HepG2 (cell line): ENCODE measurements at regions not wholly inside any gene's neighbourhood (a gene's known extent, or its start where the extent isn't known, plus 50 kb on each side); places are given as distances from the start of the nearest gene placed in this dataset.
A peak's percentile ranks its signal among the peaks of the same experiment; 100 is the strongest.

Source experiments
- ATAC-seq: fragments of 200-7000 bp; cut with Tn5 transposase; 3 replicates; pipeline ENCODE4 v1.9.1; 2020; ENCODE audit warnings: mild to moderate bottlenecking, moderate library complexity
- BruUV-seq: library from RNA; stranded (reverse); fragments of 400-500 nt; replicated peaks from 2 replicates; lab custom pipeline; 2021; lab: Mats Ljungman, UMichigan
- CTCF ChIA-PET: fragments of 300-600 bp; formaldehyde crosslinking; extraction: SDS; loops from one replicate; lab custom pipeline; 2021; ENCODE audit warnings: low total read pairs, inconsistent platforms, low intra/inter-chr PET ratio; lab: Yijun Ruan, JAX
- POLR2A ChIA-PET: fragments of 350-600 bp; sonication (Branson Sonifier 250); formaldehyde crosslinking; loops from one replicate; lab custom pipeline; 2020; ENCODE audit warnings: antibody characterized with exemption, inconsistent platforms; lab: Yijun Ruan, JAX
- DNase-seq: peaks from one replicate; pipeline ENCODE4 v3.0.0-alpha.2; 2015; ENCODE audit warnings: low spot score
- FAIRE-seq: peaks from 3 replicates; lab custom pipeline; 2011; peaks lifted over from hg19 to GRCh38; lab: Jason Lieb, UNC
- H2AFZ ChIP-seq: one replicate; pipeline ENCODE4 v1.6.1; 2011; ENCODE audit warnings: low read length, inconsistent platforms
- H3K27ac ChIP-seq: fragments of 300-600 bp; 3 replicates; pipeline ENCODE4 v1.8.0; 2011; ENCODE audit warnings: mixed run types, mild to moderate bottlenecking, mixed read lengths, low read length, inconsistent platforms; ENCODE audit not compliant: insufficient read depth; ENCODE audit errors: extremely low read length
- H3K27me3 ChIP-seq, 2 experiments: fragments of 200-600 bp in 1 of 2; 2 replicates in 1 of 2; 3 replicates in 1 of 2; pipeline versions ENCODE4 v1.6.0 to v1.8.0; 2011; ENCODE audit warnings: low read length in 2 of 2, mild to moderate bottlenecking in 2 of 2, moderate library complexity in 2 of 2, inconsistent platforms in 1 of 2; ENCODE audit not compliant: insufficient read depth in 2 of 2, control insufficient read depth in 1 of 2
- H3K36me3 ChIP-seq, 2 experiments: fragments of 200-600 bp in 1 of 2; replicated peaks in 1 of 2; 2 replicates in 1 of 2; 3 replicates in 1 of 2; pipeline versions ENCODE4 v1.5.1 to v1.8.0; 2011; ENCODE audit warnings: low read length in 2 of 2, inconsistent platforms in 1 of 2; ENCODE audit not compliant: insufficient read depth in 2 of 2, control insufficient read depth in 1 of 2
- H3K4me1 ChIP-seq: 2 replicates; pipeline ENCODE4 v1.5.1; 2012; ENCODE audit warnings: low read length, inconsistent platforms; ENCODE audit not compliant: insufficient read depth
- H3K4me2 ChIP-seq: 2 replicates; pipeline ENCODE4 v1.6.0; 2011; ENCODE audit warnings: low read depth, low read length, inconsistent platforms
- H3K4me3 ChIP-seq, 3 experiments: fragments of 200-600 bp in 1 of 3; sonication (generic), shearing (Covaris generic) in 1 of 3; replicated peaks in 1 of 3; 2 replicates each; pipeline ENCODE4 v1.5.1; 2011 to 2016; ENCODE audit warnings: low read length in 3 of 3, inconsistent platforms in 2 of 3, low read depth in 2 of 3, mild to moderate bottlenecking in 2 of 3, control low read depth in 1 of 3, mixed read lengths in 1 of 3; ENCODE audit not compliant: insufficient read depth in 1 of 3
- H3K79me2 ChIP-seq: one replicate; pipeline ENCODE4 v1.6.1; 2011; ENCODE audit warnings: low read length, inconsistent platforms; ENCODE audit not compliant: insufficient read depth
- H3K9ac ChIP-seq: 2 replicates; pipeline ENCODE4 v1.6.0; 2011; ENCODE audit warnings: mild to moderate bottlenecking, low read depth, low read length, inconsistent platforms; ENCODE audit not compliant: insufficient read depth
- H3K9me3 ChIP-seq: 2 replicates; pipeline ENCODE4 v1.5.1; 2012; ENCODE audit warnings: mild to moderate bottlenecking, low read length
- H4K20me1 ChIP-seq: 2 replicates; pipeline ENCODE4 v1.6.0; 2011; ENCODE audit warnings: inconsistent platforms, mild to moderate bottlenecking, low read length, moderate library complexity; ENCODE audit not compliant: insufficient read depth
- CENPT ChIP-seq: sonication (generic); formaldehyde crosslinking; IDR thresholded peaks from 2 replicates; pipeline ENCODE4 v1.8.0; 2022; ENCODE audit warnings: low read depth, mild to moderate bottlenecking, moderate library complexity, missing genetic modification reagents
- ELF3 ChIP-seq: IDR thresholded peaks from 2 replicates; pipeline ENCODE4 v1.6.1; 2016; ENCODE audit warnings: missing genetic modification reagents, missing compliant biosample characterization
- MAFF ChIP-seq: IDR thresholded peaks from 2 replicates; pipeline ENCODE4 v1.6.1; 2011; ENCODE audit warnings: low read depth, low read length, improper control_type of control experiment
- MAFK ChIP-seq, 2 experiments: IDR thresholded peaks in 1 of 2; conservative IDR thresholded peaks in 1 of 2; 2 replicates each; pipeline ENCODE4 v1.6.1; 2011; ENCODE audit warnings: improper control_type of control experiment in 2 of 2, low read length in 2 of 2
- NR1H2 ChIP-seq: sonication (generic); formaldehyde crosslinking; IDR thresholded peaks from 2 replicates; pipeline ENCODE4 v1.8.1; 2022; ENCODE audit warnings: low read depth, missing genetic modification reagents, borderline replicate concordance
- RBFOX2 ChIP-seq: fragments of 200-400 bp; formaldehyde crosslinking; IDR thresholded peaks from 2 replicates; pipeline ENCODE4 v1.6.1; 2017; ENCODE audit warnings: low read depth, mild to moderate bottlenecking, low read length
- ZBTB8A ChIP-seq: sonication (generic); formaldehyde crosslinking; IDR thresholded peaks from 2 replicates; pipeline ENCODE4 v1.4.0; 2020; ENCODE audit warnings: mild to moderate bottlenecking, low read depth, missing genetic modification reagents, borderline replicate concordance
- ZNF7 ChIP-seq: IDR thresholded peaks from 2 replicates; pipeline ENCODE4 v1.6.1; 2016; ENCODE audit warnings: missing biosample characterization, missing genetic modification reagents
- ZNF761 ChIP-seq: sonication (generic); formaldehyde crosslinking; conservative IDR thresholded peaks from 2 replicates; pipeline ENCODE4 v1.4.0; 2020; ENCODE audit warnings: mild to moderate bottlenecking, missing genetic modification reagents
- WGBS: methylation state at CpG from one replicate; pipeline ENCODE4 v1.1.6; 2017; ENCODE audit warnings: low lambda C conversion rate; 5-methylcytosine and 5-hydroxymethylcytosine counted together
- in situ Hi-C: cut with HindIII; loops from 2 replicates; pipeline ENCODE4 v1.10.0; 2017; ENCODE audit warnings: low pct_unique_long_range_greater_than_20kb; ENCODE audit not compliant: extremely low pct_ligation_motif_present
- intact Hi-C: fragments of 100-400 bp; cut with micrococcal nuclease; formaldehyde crosslinking; loops from one replicate; pipeline ENCODE4 v1.10.0; 2022; ENCODE audit not compliant: unreplicated experiment
- TF ChIP-seq, protein P1 (sequence below): sonication (generic); formaldehyde crosslinking; conservative IDR thresholded peaks from 2 replicates; pipeline ENCODE4 v1.8.0; 2022; ENCODE audit warnings: missing genetic modification reagents
- TF ChIP-seq, protein P2 (sequence below): sonication (generic); formaldehyde crosslinking; conservative IDR thresholded peaks from 2 replicates; pipeline ENCODE4 v1.4.0; 2020; ENCODE audit warnings: missing genetic modification reagents
- TF ChIP-seq, protein P3 (sequence below): sonication (generic); formaldehyde crosslinking; conservative IDR thresholded peaks from 2 replicates; pipeline ENCODE4 v1.8.0; 2022; ENCODE audit warnings: low read depth, missing genetic modification reagents

DNA sequence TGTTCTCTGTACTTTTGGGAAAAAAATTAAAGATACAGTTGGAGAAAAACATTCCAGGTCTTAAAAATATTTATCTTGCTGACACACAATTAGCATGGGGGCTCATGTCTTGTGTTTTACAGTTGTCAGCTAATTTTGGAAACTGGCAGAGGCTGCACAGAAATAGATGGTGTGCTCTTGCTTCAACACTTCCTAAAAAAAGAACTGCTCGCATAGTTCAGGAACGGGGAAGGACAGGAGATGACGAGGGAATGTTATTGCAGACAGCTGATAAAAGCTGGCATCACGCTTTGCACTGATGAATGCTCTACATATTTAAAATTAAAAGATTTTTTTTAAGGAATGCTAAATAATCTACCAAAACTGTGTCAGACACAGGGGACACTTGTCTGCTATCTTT, 103.5 kb upstream of the CELF2 start:
- Histone ChIP-seq H4K20me1 (no peaks in the 10 kb centered on the region), H3K79me2 (no peaks in the 10 kb centered on the region), H3K4me2 (no peak overlapping the region), H3K36me3 (no peaks in the 10 kb centered on the region), H3K9me3 (no peaks in the 10 kb centered on the region), H3K9ac (no peak overlapping the region), H3K27ac (no peak overlapping the region), H3K4me3 (no peak overlapping the region), H2AFZ (no peak overlapping the region), H3K27me3 (no peaks in the 10 kb centered on the region; a peak in 1 of 5 replicates), H3K4me1 (no peaks in the 10 kb centered on the region)
- in situ Hi-C loops: no loop called here
- POLR2A ChIA-PET: no interaction called here
- CTCF ChIA-PET: no interaction called here
- whole genome bisulfite sequencing: 34% methylated on average over 4 of the region's 4 CpGs
- TF ChIP-seq ZBTB8A (CRISPR knock-in tag) (no peak), ELF3 (CRISPR knock-in tag) (no peak), MAFK (conservative IDR thresholded peaks at IDR 0.05 in 1 of 2, IDR thresholded peaks at IDR 0.05 in 1 of 2; ENCODE audit: low read length in 2 of 2) (peak in 1 of 2 experiments; percentile 52; a peak in 2 of 4 replicates), MAFF (0 out of 2 replicates have a peak, but pooled peaks have one; percentile 37), NR1H2 (CRISPR knock-in tag) (no peak), ZNF7 (no peak), RBFOX2 (no peak)
- TF ChIP-seq, protein P1, sequence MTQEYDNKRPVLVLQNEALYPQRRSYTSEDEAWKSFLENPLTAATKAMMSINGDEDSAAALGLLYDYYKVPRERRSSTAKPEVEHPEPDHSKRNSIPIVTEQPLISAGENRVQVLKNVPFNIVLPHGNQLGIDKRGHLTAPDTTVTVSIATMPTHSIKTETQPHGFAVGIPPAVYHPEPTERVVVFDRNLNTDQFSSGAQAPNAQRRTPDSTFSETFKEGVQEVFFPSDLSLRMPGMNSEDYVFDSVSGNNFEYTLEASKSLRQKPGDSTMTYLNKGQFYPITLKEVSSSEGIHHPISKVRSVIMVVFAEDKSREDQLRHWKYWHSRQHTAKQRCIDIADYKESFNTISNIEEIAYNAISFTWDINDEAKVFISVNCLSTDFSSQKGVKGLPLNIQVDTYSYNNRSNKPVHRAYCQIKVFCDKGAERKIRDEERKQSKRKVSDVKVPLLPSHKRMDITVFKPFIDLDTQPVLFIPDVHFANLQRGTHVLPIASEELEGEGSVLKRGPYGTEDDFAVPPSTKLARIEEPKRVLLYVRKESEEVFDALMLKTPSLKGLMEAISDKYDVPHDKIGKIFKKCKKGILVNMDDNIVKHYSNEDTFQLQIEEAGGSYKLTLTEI (CRISPR knock-in tag): no peak
- ATAC-seq (no peak), FAIRE-seq (no peak), DNase-seq (no peak)
- no TSS peak for BruUV-seq
- intact Hi-C loops: no loop called here

DNA sequence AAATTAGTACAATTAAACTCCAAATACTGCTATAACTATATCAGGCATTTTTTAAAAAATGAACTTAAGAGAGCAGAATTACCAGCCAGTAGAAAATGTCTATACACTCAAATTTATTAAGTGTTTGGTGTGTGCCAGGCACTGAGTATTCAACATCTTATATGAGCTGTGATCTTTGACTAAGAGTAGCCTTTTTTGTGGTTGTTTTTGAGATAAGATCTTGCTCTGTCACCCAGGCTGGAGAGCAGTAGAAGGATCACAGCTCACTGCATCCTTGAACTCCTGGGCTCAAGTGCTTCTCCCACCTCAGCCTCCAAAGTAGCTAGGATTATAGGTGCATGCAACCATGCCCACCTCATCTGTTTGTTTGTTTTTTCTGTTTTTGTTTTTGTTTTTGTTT, 102.5 kb upstream of the CELF2 start:
- ChIA-PET CTCF (no interaction called here), POLR2A (no interaction called here)
- ATAC-seq (no peak), DNase-seq (no peak), FAIRE-seq (no peak)
- Histone ChIP-seq H4K20me1 (no peaks in the 10 kb centered on the region), H3K27me3 (no peaks in the 10 kb centered on the region; a peak in 1 of 5 replicates), H3K4me1 (no peaks in the 10 kb centered on the region), H3K27ac (no peak overlapping the region), H3K4me3 (no peak overlapping the region), H3K36me3 (no peaks in the 10 kb centered on the region), H3K4me2 (no peak overlapping the region), H3K9me3 (no peaks in the 10 kb centered on the region), H3K79me2 (no peaks in the 10 kb centered on the region), H2AFZ (no peak overlapping the region), H3K9ac (no peak overlapping the region)
- in situ Hi-C loops: no loop called here
- intact Hi-C loops: no loop called here
- no TSS peak for BruUV-seq
- TF ChIP-seq CENPT (no peak), ZNF761 (CRISPR knock-in tag) (no peak)
- TF ChIP-seq, protein P2, sequence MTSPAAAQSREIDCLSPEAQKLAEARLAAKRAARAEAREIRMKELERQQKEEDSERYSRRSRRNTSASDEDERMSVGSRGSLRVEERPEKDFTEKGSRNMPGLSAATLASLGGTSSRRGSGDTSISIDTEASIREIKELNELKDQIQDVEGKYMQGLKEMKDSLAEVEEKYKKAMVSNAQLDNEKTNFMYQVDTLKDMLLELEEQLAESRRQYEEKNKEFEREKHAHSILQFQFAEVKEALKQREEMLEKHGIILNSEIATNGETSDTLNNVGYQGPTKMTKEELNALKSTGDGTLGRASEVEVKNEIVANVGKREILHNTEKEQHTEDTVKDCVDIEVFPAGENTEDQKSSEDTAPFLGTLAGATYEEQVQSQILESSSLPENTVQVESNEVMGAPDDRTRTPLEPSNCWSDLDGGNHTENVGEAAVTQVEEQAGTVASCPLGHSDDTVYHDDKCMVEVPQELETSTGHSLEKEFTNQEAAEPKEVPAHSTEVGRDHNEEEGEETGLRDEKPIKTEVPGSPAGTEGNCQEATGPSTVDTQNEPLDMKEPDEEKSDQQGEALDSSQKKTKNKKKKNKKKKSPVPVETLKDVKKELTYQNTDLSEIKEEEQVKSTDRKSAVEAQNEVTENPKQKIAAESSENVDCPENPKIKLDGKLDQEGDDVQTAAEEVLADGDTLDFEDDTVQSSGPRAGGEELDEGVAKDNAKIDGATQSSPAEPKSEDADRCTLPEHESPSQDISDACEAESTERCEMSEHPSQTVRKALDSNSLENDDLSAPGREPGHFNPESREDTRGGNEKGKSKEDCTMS (CRISPR knock-in tag): no peak
- TF ChIP-seq, protein P3, sequence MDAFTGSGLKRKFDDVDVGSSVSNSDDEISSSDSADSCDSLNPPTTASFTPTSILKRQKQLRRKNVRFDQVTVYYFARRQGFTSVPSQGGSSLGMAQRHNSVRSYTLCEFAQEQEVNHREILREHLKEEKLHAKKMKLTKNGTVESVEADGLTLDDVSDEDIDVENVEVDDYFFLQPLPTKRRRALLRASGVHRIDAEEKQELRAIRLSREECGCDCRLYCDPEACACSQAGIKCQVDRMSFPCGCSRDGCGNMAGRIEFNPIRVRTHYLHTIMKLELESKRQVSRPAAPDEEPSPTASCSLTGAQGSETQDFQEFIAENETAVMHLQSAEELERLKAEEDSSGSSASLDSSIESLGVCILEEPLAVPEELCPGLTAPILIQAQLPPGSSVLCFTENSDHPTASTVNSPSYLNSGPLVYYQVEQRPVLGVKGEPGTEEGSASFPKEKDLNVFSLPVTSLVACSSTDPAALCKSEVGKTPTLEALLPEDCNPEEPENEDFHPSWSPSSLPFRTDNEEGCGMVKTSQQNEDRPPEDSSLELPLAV (CRISPR knock-in tag): no peak
